ENCODE measurements at regions not wholly inside any gene's neighbourhood (a gene's known extent, or its start where the extent isn't known, plus 50 kb on each side); places are given as distances from the start of the nearest gene placed in this dataset.

- H3K27me3 Mint-ChIP-seq (ENCODE audit: low read depth): peaks cover 3% of the 10 kb centered on the region
- DNase-seq: no peak
- no peak overlapping the region for H3K18ac ChIP-seq (ENCODE audit: insufficient read length, low read depth, low read length)
- H3K4me1 ChIP-seq (ENCODE audit: insufficient read depth, low read length): no peaks in the 10 kb centered on the region; the same call in 1 of the 2 replicates
- no peak overlapping the region for H4K91ac ChIP-seq (ENCODE audit: insufficient read length, low read depth, low read length)
- H2AFZ ChIP-seq (ENCODE audit: low read length): no peak overlapping the region
- no peaks in the 10 kb centered on the region for H3K79me2 ChIP-seq (ENCODE audit: insufficient read depth, low read length)
- no peak overlapping the region for H3K4me3 Mint-ChIP-seq
- no peak overlapping the region for H3K56ac ChIP-seq (ENCODE audit: insufficient read length, low read depth, low read length)
- no peak overlapping the region for H3K23ac ChIP-seq (ENCODE audit: insufficient read length, low read depth, low read length)
- H2AK5ac ChIP-seq (ENCODE audit: insufficient read length, low read length): no peak overlapping the region
- no peak overlapping the region for H2BK15ac ChIP-seq (ENCODE audit: low read depth, low read length)
- no peaks in the 10 kb centered on the region for H3K79me1 ChIP-seq (ENCODE audit: insufficient read depth, low read depth, low read length, poor library complexity, severe bottlenecking)
- H3K4ac ChIP-seq (ENCODE audit: low read depth, low read length): no peak overlapping the region
- no peaks in the 10 kb centered on the region for H3K9me3 ChIP-seq (ENCODE audit: control insufficient read depth, low read depth, low read length)
- no peak overlapping the region for H4K5ac ChIP-seq (ENCODE audit: insufficient read length, low read depth, low read length)
- peaks cover 36 to 40% of the 10 kb centered on the region in 2 experiments for H3K4me1 Mint-ChIP-seq
- no peaks in the 10 kb centered on the region for H3K23me2 ChIP-seq (ENCODE audit: insufficient read length, low read depth, low read length, poor library complexity, severe bottlenecking)
- no peak overlapping the region for H2BK20ac ChIP-seq (ENCODE audit: low read depth, low read length, poor library complexity, severe bottlenecking)
- no peak overlapping the region for H2BK5ac ChIP-seq (ENCODE audit: insufficient read length, low read length)
- no peaks in the 10 kb centered on the region for H3K27me3 ChIP-seq (ENCODE audit: insufficient read depth, low read length)
- H3K36me3 Mint-ChIP-seq (ENCODE audit: insufficient read depth in 1 of 3, low read depth in 3 of 3): no peaks in the 10 kb centered on the region
- H3K27ac ChIP-seq (ENCODE audit: insufficient read length, low read depth, low read length): no peak overlapping the region
- peak overlapping the region in 1 of 3 experiments; percentile 74; a peak in 1 of 7 replicates for H3K27ac Mint-ChIP-seq
- TF ChIP-seq CTCF (conservative IDR thresholded peaks at IDR 0.05): no peak
- H3K14ac ChIP-seq (ENCODE audit: insufficient read depth, low read length): no peak overlapping the region
- H2BK12ac ChIP-seq (ENCODE audit: insufficient read length, low read depth, low read length): no peak overlapping the region
- no peaks in the 10 kb centered on the region for H4K20me1 ChIP-seq (ENCODE audit: control insufficient read depth, insufficient read depth, insufficient read length)
- H4K8ac ChIP-seq (replicated peaks; ENCODE audit: insufficient read length, low read depth, low read length): no peak overlapping the region
- H3T11ph ChIP-seq (ENCODE audit: low read length): no peak overlapping the region
- H3K9ac ChIP-seq (ENCODE audit: extremely low read depth, insufficient read length, low read length): no peak overlapping the region
- H3K4me2 ChIP-seq (ENCODE audit: insufficient read depth, insufficient read length, low read length): no peak overlapping the region
- no peak overlapping the region for H2BK120ac ChIP-seq (ENCODE audit: low read depth, low read length, poor library complexity, severe bottlenecking)
- no CpG with 5 or more reads among the region's 3 CpGs for WGBS (ENCODE audit: extremely low coverage, insufficient read length, low lambda C conversion rate)
- H3K9me3 Mint-ChIP-seq: no peaks in the 10 kb centered on the region
Measured at GRCh38 chr1:37265156-37265555, 209.2 kb upstream of the ZC3H12A start.

Measured in H9 (cell line).